ENCODE measurements at regions not wholly inside any gene's neighbourhood (a gene's known extent, or its start where the extent isn't known, plus 50 kb on each side); places are given as distances from the start of the nearest gene placed in this dataset.

DNA sequence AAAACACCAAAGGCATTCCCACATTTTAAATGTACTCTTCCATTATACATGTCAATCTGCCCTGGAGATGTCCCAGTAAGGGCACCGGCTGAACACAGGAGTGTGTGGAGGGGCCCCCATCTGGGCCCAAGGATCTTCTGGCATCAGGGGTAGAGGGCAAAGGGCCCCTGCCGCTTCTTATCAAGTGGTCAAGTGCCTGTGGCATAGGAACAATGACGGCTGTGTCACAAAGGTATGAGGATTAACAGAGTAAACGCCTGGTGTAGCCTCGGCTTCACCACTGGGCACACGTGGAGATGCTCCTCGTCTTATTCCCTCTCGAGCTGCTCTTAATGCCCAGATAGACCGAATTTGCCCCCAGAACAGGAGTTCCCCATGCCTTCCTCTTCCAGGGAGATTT, 169.7 kb upstream of the GLI2 start:
- TF ChIP-seq FOXP2 (optimal IDR thresholded peaks at IDR 0.05; ENCODE audit: borderline replicate concordance, extremely low read depth, extremely low read length, insufficient read depth), result no peak
- no peak for TF ChIP-seq TAF1 (IDR thresholded peaks at IDR 0.05; ENCODE audit: borderline replicate concordance, insufficient read depth, low read length)

All from PFSK-1 (cell line).